ENCODE measurements at regions not wholly inside any gene's neighbourhood (a gene's known extent, or its start where the extent isn't known, plus 50 kb on each side); places are given as distances from the start of the nearest gene placed in this dataset.
"Not testable (repeated sequence)": the region's sequence is repeated elsewhere in the genome, so short reads cannot be mapped to it uniquely, and the experiment has no call there.

GRCh38 chr12:92237762-92238523, 92.3 kb upstream of the BTG1 start:
- no peak overlapping the region for H3K27ac ChIP-seq (ENCODE audit: low read length)
- no peak overlapping the region for H3K4me2 ChIP-seq (ENCODE audit: low read depth, low read length, poor library complexity, severe bottlenecking)
- no peak for DNase-seq
- H3K9me2 ChIP-seq (replicated peaks; ENCODE audit: insufficient read depth, low read length), result no peaks in the 10 kb centered on the region
- H3K9me3 ChIP-seq (ENCODE audit: low read length), result no peaks in the 10 kb centered on the region
- H4K20me1 ChIP-seq (ENCODE audit: insufficient read depth, low read depth, low read length), result no peaks in the 10 kb centered on the region
- H3K27me3 ChIP-seq (ENCODE audit: low read length), result no peaks in the 10 kb centered on the region
- H3K79me2 ChIP-seq (ENCODE audit: low read length), result no peaks in the 10 kb centered on the region
- no peaks in the 10 kb centered on the region for H3K4me1 ChIP-seq (ENCODE audit: low read length)
- no peak overlapping the region for H2AFZ ChIP-seq (ENCODE audit: low read length)
- no peaks in the 10 kb centered on the region for H3K36me3 ChIP-seq (ENCODE audit: insufficient read depth, low read length)
- H3K9ac ChIP-seq (ENCODE audit: low read length), result no peak overlapping the region
- no peak overlapping the region for H3K4me3 ChIP-seq (ENCODE audit: low read length)

GRCh38 chr12:92237262-92237661, 91.6 kb upstream of the BTG1 start:
- H2AFZ ChIP-seq (ENCODE audit: low read length), result no peak overlapping the region
- H3K9me2 ChIP-seq (replicated peaks; ENCODE audit: insufficient read depth, low read length), result no peaks in the 10 kb centered on the region
- H3K27me3 ChIP-seq (ENCODE audit: low read length), result no peaks in the 10 kb centered on the region
- H3K4me2 ChIP-seq (ENCODE audit: low read depth, low read length, poor library complexity, severe bottlenecking), result no peak overlapping the region
- H3K4me3 ChIP-seq (ENCODE audit: low read length), result no peak overlapping the region
- no peaks in the 10 kb centered on the region for H3K4me1 ChIP-seq (ENCODE audit: low read length)
- H4K20me1 ChIP-seq (ENCODE audit: insufficient read depth, low read depth, low read length), result no peaks in the 10 kb centered on the region
- no peak overlapping the region for H3K27ac ChIP-seq (ENCODE audit: low read length)
- no peak overlapping the region for H3K9ac ChIP-seq (ENCODE audit: low read length)
- H3K79me2 ChIP-seq (ENCODE audit: low read length), result no peaks in the 10 kb centered on the region
- H3K9me3 ChIP-seq (ENCODE audit: low read length), result no peaks in the 10 kb centered on the region
- DNase-seq, result no peak
- H3K36me3 ChIP-seq (ENCODE audit: insufficient read depth, low read length), result no peaks in the 10 kb centered on the region

- no peaks in the 10 kb centered on the region for H3K79me2 ChIP-seq (ENCODE audit: low read length)
- H3K9ac ChIP-seq (ENCODE audit: low read length), result no peak overlapping the region
- H3K27ac ChIP-seq (ENCODE audit: low read length), result no peak overlapping the region
- DNase-seq, result no peak
- no peak overlapping the region for H3K4me3 ChIP-seq (ENCODE audit: low read length)
- no peaks in the 10 kb centered on the region for H4K20me1 ChIP-seq (ENCODE audit: insufficient read depth, low read depth, low read length)
- no peaks in the 10 kb centered on the region for H3K4me1 ChIP-seq (ENCODE audit: low read length)
- H2AFZ ChIP-seq (ENCODE audit: low read length), result no peak overlapping the region
- H3K27me3 ChIP-seq (ENCODE audit: low read length), result no peaks in the 10 kb centered on the region
- no peak overlapping the region for H3K4me2 ChIP-seq (ENCODE audit: low read depth, low read length, poor library complexity, severe bottlenecking)
- H3K9me3 ChIP-seq (ENCODE audit: low read length), result no peaks in the 10 kb centered on the region
- no peaks in the 10 kb centered on the region for H3K9me2 ChIP-seq (replicated peaks; ENCODE audit: insufficient read depth, low read length)
- H3K36me3 ChIP-seq (ENCODE audit: insufficient read depth, low read length), result no peaks in the 10 kb centered on the region
Measured at GRCh38 chr12:92235703-92236472, 90.2 kb upstream of the BTG1 start.

GRCh38 chr12:92234533-92234932, 88.9 kb upstream of the BTG1 start:
- H3K9me3 ChIP-seq (ENCODE audit: low read length), result no peaks in the 10 kb centered on the region
- no peaks in the 10 kb centered on the region for H3K9me2 ChIP-seq (replicated peaks; ENCODE audit: insufficient read depth, low read length)
- H3K27ac ChIP-seq (ENCODE audit: low read length), result no peak overlapping the region
- no peaks in the 10 kb centered on the region for H3K79me2 ChIP-seq (ENCODE audit: low read length)
- no peak for DNase-seq
- no peak overlapping the region for H3K4me3 ChIP-seq (ENCODE audit: low read length)
- H3K4me2 ChIP-seq (ENCODE audit: low read depth, low read length, poor library complexity, severe bottlenecking), result no peak overlapping the region
- no peaks in the 10 kb centered on the region for H4K20me1 ChIP-seq (ENCODE audit: insufficient read depth, low read depth, low read length)
- H3K9ac ChIP-seq (ENCODE audit: low read length), result no peak overlapping the region
- no peak overlapping the region; the same call in 1 of the 2 replicates for H2AFZ ChIP-seq (ENCODE audit: low read length)
- H3K4me1 ChIP-seq (ENCODE audit: low read length), result no peaks in the 10 kb centered on the region
- H3K36me3 ChIP-seq (ENCODE audit: insufficient read depth, low read length), result no peaks in the 10 kb centered on the region
- H3K27me3 ChIP-seq (ENCODE audit: low read length), result no peaks in the 10 kb centered on the region; the same call in 1 of the 2 replicates

GRCh38 chr12:92233346-92234015, 87.8 kb upstream of the BTG1 start:
- Histone ChIP-seq H3K9me2 (replicated peaks; ENCODE audit: insufficient read depth, low read length) (no peaks in the 10 kb centered on the region), H3K4me3 (ENCODE audit: low read length) (no peak overlapping the region), H3K27ac (ENCODE audit: low read length) (no peak overlapping the region), H3K27me3 (ENCODE audit: low read length) (no peaks in the 10 kb centered on the region; the same call in 1 of the 2 replicates), H3K4me1 (ENCODE audit: low read length) (no peaks in the 10 kb centered on the region), H4K20me1 (ENCODE audit: insufficient read depth, low read depth, low read length) (no peaks in the 10 kb centered on the region), H3K4me2 (ENCODE audit: low read depth, low read length, poor library complexity, severe bottlenecking) (no peak overlapping the region), H3K9ac (ENCODE audit: low read length) (no peak overlapping the region), H3K36me3 (ENCODE audit: insufficient read depth, low read length) (no peaks in the 10 kb centered on the region), H3K79me2 (ENCODE audit: low read length) (no peaks in the 10 kb centered on the region), H3K9me3 (ENCODE audit: low read length) (no peaks in the 10 kb centered on the region), H2AFZ (ENCODE audit: low read length) (no peak overlapping the region)
- DNase-seq, result no peak

- H3K36me3 ChIP-seq (ENCODE audit: insufficient read depth, low read length); H3K27ac ChIP-seq (ENCODE audit: low read length); H3K4me3 ChIP-seq (ENCODE audit: low read length); H3K4me1 ChIP-seq (ENCODE audit: low read length); H3K4me2 ChIP-seq (ENCODE audit: low read depth, low read length, poor library complexity, severe bottlenecking); H4K20me1 ChIP-seq (ENCODE audit: insufficient read depth, low read depth, low read length); H2AFZ ChIP-seq (ENCODE audit: low read length); H3K9me3 ChIP-seq (ENCODE audit: low read length); H3K9me2 ChIP-seq (replicated peaks; ENCODE audit: insufficient read depth, low read length); H3K79me2 ChIP-seq (ENCODE audit: low read length); H3K9ac ChIP-seq (ENCODE audit: low read length); DNase-seq; H3K27me3 ChIP-seq (ENCODE audit: low read length): not testable (repeated sequence)
Measured at GRCh38 chr12:92232371-92232932, 86.8 kb upstream of the BTG1 start.

- H3K9me3 ChIP-seq (ENCODE audit: low read length); H3K9ac ChIP-seq (ENCODE audit: low read length); H3K27me3 ChIP-seq (ENCODE audit: low read length); H3K4me2 ChIP-seq (ENCODE audit: low read depth, low read length, poor library complexity, severe bottlenecking); H3K36me3 ChIP-seq (ENCODE audit: insufficient read depth, low read length); H3K4me3 ChIP-seq (ENCODE audit: low read length); H3K9me2 ChIP-seq (replicated peaks; ENCODE audit: insufficient read depth, low read length); DNase-seq; H2AFZ ChIP-seq (ENCODE audit: low read length); H3K4me1 ChIP-seq (ENCODE audit: low read length); H3K79me2 ChIP-seq (ENCODE audit: low read length); H3K27ac ChIP-seq (ENCODE audit: low read length); H4K20me1 ChIP-seq (ENCODE audit: insufficient read depth, low read depth, low read length): not testable (repeated sequence)
Measured at GRCh38 chr12:92231945-92232344, 86.3 kb upstream of the BTG1 start.

GRCh38 chr12:92231532-92231931, 85.9 kb upstream of the BTG1 start:
- not testable (repeated sequence) for H3K4me1 ChIP-seq (ENCODE audit: low read length); H3K27ac ChIP-seq (ENCODE audit: low read length); DNase-seq; H2AFZ ChIP-seq (ENCODE audit: low read length); H3K9ac ChIP-seq (ENCODE audit: low read length); H3K27me3 ChIP-seq (ENCODE audit: low read length); H3K4me3 ChIP-seq (ENCODE audit: low read length); H4K20me1 ChIP-seq (ENCODE audit: insufficient read depth, low read depth, low read length); H3K79me2 ChIP-seq (ENCODE audit: low read length); H3K9me2 ChIP-seq (replicated peaks; ENCODE audit: insufficient read depth, low read length); H3K9me3 ChIP-seq (ENCODE audit: low read length); H3K36me3 ChIP-seq (ENCODE audit: insufficient read depth, low read length); H3K4me2 ChIP-seq (ENCODE audit: low read depth, low read length, poor library complexity, severe bottlenecking)

All from Karpas-422 (cell line).